ENCODE measurements at regions not wholly inside any gene's neighbourhood (a gene's known extent, or its start where the extent isn't known, plus 50 kb on each side); places are given as distances from the start of the nearest gene placed in this dataset.

DNA sequence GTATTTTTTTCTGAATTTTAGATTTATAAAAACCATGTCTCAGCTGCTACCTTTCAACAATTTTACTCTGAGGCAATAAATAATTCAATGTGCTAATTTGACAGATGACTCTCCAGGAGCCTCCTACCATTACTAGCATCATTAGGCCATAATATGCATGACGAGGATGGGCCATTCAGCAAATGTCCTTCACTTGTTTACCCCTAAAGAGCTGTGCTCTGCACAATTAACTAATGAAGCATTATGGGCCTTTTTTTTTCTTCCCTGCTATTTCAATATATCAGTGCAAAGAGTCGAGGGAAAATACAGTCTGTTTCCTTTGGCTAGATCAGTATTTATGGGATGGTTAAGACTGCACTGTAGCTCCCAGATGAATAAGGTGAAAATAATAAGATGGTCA, 627.2 kb downstream of the ISL1 start:
- in situ Hi-C loops (cut with MboI; ENCODE audit: low pct_ligation_motif_present in 1 of 4, low pct_unique_long_range_greater_than_20kb in 1 of 4, low sequenced_read_pairs in 3 of 4) (loop anchor here in 2 of 4 donors (25.0 kb wide), 1 partner anchor 1048 kb away; no protein-coding TSS in a partner anchor), intact Hi-C loops (cut with DNase I; ENCODE audit: low total_unique reads) (no loop called here)
- WGBS, 2 donors (ENCODE audit: low coverage in 1 of 2) = 57 to 84% methylated on average over 2 of the region's 2 CpGs
- Histone ChIP-seq H3K36me3 (no peaks in the 10 kb centered on the region), H3K4me3 (no peak overlapping the region), H3K27ac (no peak overlapping the region), H3K4me1 (no peaks in the 10 kb centered on the region), H3K9me3 (no peaks in the 10 kb centered on the region), H3K27me3 (no peaks in the 10 kb centered on the region)
- TF ChIP-seq POLR2AphosphoS5 (IDR thresholded peaks at IDR 0.05) (no peak), POLR2A (IDR thresholded peaks at IDR 0.05) (no peak), EP300 (IDR thresholded peaks at IDR 0.05; ENCODE audit: low read depth) (no peak)
- TF ChIP-seq, protein P1, sequence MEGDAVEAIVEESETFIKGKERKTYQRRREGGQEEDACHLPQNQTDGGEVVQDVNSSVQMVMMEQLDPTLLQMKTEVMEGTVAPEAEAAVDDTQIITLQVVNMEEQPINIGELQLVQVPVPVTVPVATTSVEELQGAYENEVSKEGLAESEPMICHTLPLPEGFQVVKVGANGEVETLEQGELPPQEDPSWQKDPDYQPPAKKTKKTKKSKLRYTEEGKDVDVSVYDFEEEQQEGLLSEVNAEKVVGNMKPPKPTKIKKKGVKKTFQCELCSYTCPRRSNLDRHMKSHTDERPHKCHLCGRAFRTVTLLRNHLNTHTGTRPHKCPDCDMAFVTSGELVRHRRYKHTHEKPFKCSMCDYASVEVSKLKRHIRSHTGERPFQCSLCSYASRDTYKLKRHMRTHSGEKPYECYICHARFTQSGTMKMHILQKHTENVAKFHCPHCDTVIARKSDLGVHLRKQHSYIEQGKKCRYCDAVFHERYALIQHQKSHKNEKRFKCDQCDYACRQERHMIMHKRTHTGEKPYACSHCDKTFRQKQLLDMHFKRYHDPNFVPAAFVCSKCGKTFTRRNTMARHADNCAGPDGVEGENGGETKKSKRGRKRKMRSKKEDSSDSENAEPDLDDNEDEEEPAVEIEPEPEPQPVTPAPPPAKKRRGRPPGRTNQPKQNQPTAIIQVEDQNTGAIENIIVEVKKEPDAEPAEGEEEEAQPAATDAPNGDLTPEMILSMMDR (IDR thresholded peaks at IDR 0.05) = no peak
- DNase-seq = no peak

DNA sequence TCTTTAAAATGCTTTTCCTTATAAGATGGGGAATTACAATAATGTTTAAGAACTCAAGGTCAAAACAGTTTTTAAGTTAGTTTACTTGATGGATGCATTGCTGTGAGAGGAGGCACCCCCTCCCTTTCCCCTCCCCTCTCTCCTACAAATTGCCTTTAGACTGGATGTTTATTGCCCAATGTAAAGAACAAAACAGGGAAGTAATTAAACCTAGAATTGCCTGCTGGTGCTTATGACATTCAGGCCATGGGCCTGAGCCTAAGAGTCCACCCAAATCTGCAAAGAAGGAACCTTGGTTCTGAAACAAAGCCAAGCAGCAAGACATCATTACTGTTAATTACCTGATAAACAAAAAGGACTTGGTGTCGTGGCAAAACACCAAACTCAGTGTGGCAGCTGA, 630.3 kb downstream of the ISL1 start:
- in situ Hi-C loops (cut with MboI; ENCODE audit: low pct_ligation_motif_present in 1 of 4, low pct_unique_long_range_greater_than_20kb in 1 of 4, low sequenced_read_pairs in 3 of 4) = loop anchor here in 2 of 4 donors (25.0 kb wide), 1 partner anchor 1051 kb away; no protein-coding TSS in a partner anchor
- DNase-seq = no peak

DNA sequence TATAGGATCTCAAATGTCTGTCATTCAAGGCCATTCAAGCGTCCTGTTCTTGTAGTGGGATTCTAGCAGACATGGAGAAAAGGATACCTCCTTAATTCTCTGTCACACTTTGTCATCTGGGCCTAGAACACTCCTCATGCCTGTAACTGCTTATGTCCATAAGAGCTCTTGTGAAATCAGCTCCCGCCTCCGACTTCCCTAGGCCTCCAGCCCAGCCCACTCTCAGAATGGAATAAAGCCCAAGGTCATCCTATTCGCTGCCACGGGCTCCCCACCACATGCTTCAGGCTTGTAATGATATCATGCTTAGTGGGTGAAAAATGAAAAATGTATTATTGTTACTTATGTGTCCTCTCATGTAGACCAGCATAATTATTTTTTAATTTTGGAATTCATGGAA, 632.5 kb downstream of the ISL1 start:
- H3K9me3 ChIP-seq = no peaks in the 10 kb centered on the region
- in situ Hi-C loops (cut with MboI; ENCODE audit: low pct_ligation_motif_present in 1 of 4, low pct_unique_long_range_greater_than_20kb in 1 of 4, low sequenced_read_pairs in 3 of 4) = loop anchor here in 2 of 4 donors (25.0 kb wide), 1 partner anchor 1053 kb away; no protein-coding TSS in a partner anchor
- no peak overlapping the region for H3K4me3 ChIP-seq
- no peaks in the 10 kb centered on the region for H3K27me3 ChIP-seq
- H3K4me1 ChIP-seq = no peaks in the 10 kb centered on the region
- WGBS, 2 donors (ENCODE audit: low coverage in 1 of 2) = 64% methylated on average over 5 of the region's 5 CpGs
- intact Hi-C loops (cut with DNase I; ENCODE audit: low total_unique reads) = no loop called here
- no peaks in the 10 kb centered on the region for H3K36me3 ChIP-seq
- no peak for DNase-seq
- no peak for TF ChIP-seq POLR2AphosphoS5 (IDR thresholded peaks at IDR 0.05)
- TF ChIP-seq, protein P1 (IDR thresholded peaks at IDR 0.05) = no peak
- no peak for TF ChIP-seq EP300 (IDR thresholded peaks at IDR 0.05; ENCODE audit: low read depth)
- TF ChIP-seq POLR2A (IDR thresholded peaks at IDR 0.05) = no peak
- H3K27ac ChIP-seq = no peak overlapping the region

More for the DNA sequence above, 630.3 kb downstream of the ISL1 start:
- TF ChIP-seq POLR2A (IDR thresholded peaks at IDR 0.05) (no peak), POLR2AphosphoS5 (IDR thresholded peaks at IDR 0.05) (no peak), EP300 (IDR thresholded peaks at IDR 0.05; ENCODE audit: low read depth) (no peak)
- TF ChIP-seq, protein P1 (IDR thresholded peaks at IDR 0.05) = no peak
- WGBS, 2 donors (ENCODE audit: low coverage in 1 of 2) = 35 to 60% methylated on average over 1 of the region's 1 CpG
- no peak overlapping the region for H3K4me3 ChIP-seq
- H3K27me3 ChIP-seq = no peaks in the 10 kb centered on the region
- H3K27ac ChIP-seq = no peak overlapping the region
- H3K4me1 ChIP-seq = no peaks in the 10 kb centered on the region
- intact Hi-C loops (cut with DNase I; ENCODE audit: low total_unique reads) = no loop called here
- H3K9me3 ChIP-seq = no peaks in the 10 kb centered on the region
- no peaks in the 10 kb centered on the region for H3K36me3 ChIP-seq

DNA sequence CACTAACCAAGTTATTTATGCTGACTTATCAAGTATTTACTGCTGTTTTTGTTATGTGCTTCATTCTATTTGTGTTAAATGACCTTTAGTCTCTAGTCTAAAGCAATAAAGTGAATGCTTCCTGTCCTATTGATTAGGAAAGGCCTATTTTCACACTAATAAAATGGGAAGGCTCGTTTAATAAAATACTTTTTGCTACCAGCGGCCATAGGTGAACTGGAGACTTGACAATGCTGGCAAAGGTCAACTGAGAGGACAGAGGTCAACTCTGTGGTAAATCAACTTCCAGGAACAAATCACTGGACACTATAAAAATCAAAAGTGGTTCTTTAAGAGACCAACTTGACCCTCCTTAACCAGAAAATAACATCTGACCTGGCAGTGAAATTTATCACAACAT, 634.3 kb downstream of the ISL1 start:
- TF ChIP-seq POLR2A (IDR thresholded peaks at IDR 0.05) (no peak), POLR2AphosphoS5 (IDR thresholded peaks at IDR 0.05) (no peak), EP300 (IDR thresholded peaks at IDR 0.05; ENCODE audit: low read depth) (no peak)
- TF ChIP-seq, protein P1 (IDR thresholded peaks at IDR 0.05) = no peak
- no peak overlapping the region for H3K27ac ChIP-seq
- intact Hi-C loops (cut with DNase I; ENCODE audit: low total_unique reads) (no loop called here), in situ Hi-C loops (cut with MboI; ENCODE audit: low pct_ligation_motif_present in 1 of 4, low pct_unique_long_range_greater_than_20kb in 1 of 4, low sequenced_read_pairs in 3 of 4) (loop anchor here in 2 of 4 donors (25.0 kb wide), 1 partner anchor 1055 kb away; no protein-coding TSS in a partner anchor)
- no peak for DNase-seq
- WGBS, 2 donors (ENCODE audit: low coverage in 1 of 2) = 28 to 31% methylated on average over 2 of the region's 2 CpGs
- no peaks in the 10 kb centered on the region for H3K4me1 ChIP-seq
- H3K36me3 ChIP-seq = no peaks in the 10 kb centered on the region
- no peaks in the 10 kb centered on the region for H3K9me3 ChIP-seq
- H3K4me3 ChIP-seq = no peak overlapping the region
- no peaks in the 10 kb centered on the region for H3K27me3 ChIP-seq
